8988T (cell line): ENCODE measurements at regions not wholly inside any gene's neighbourhood (a gene's known extent, or its start where the extent isn't known, plus 50 kb on each side); places are given as distances from the start of the nearest gene placed in this dataset.

Experiments used
- DNase-seq: peaks from one replicate; pipeline ENCODE4 v3.0.0; 2011

DNA sequence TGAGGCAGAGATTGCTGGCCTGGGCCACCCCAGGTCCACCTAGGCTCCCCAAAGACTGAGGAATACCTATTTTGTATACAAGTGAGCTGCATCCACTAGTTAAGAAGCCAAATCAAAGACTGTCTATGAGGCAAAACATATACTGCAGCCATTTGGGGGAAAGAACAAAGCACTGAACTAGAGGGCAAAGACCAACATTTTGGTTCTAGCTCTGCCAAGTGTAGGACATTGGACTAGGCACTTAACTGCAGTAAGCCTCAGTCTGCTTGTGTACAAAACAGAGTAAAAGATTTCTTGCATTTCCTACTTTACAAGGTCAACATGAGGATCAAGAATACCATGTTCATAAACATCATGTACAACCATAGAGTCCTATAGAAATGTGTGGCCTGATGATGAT, 94.8 kb upstream of the CYP1B1 start:
- no peak for DNase-seq

DNA sequence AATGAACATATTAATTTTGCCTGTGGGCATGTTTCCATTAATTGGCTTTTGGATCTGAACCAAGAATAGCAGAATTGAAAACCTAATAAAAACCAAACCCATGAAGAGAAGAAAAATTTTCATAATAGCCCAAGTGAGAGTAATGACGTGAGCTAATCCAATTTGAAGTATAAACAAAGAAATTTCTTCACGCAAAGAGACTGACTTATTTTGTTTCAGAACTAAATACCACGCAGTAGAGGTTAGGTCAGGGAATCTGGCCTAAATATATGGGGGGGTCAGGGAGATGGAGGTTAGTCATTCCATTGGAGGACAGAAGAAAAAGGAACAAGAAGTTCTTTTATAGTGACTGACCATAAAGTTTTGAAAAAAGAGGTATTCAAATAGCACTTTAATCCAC, 94.1 kb upstream of the CYP1B1 start:
- DNase-seq: no peak

DNA sequence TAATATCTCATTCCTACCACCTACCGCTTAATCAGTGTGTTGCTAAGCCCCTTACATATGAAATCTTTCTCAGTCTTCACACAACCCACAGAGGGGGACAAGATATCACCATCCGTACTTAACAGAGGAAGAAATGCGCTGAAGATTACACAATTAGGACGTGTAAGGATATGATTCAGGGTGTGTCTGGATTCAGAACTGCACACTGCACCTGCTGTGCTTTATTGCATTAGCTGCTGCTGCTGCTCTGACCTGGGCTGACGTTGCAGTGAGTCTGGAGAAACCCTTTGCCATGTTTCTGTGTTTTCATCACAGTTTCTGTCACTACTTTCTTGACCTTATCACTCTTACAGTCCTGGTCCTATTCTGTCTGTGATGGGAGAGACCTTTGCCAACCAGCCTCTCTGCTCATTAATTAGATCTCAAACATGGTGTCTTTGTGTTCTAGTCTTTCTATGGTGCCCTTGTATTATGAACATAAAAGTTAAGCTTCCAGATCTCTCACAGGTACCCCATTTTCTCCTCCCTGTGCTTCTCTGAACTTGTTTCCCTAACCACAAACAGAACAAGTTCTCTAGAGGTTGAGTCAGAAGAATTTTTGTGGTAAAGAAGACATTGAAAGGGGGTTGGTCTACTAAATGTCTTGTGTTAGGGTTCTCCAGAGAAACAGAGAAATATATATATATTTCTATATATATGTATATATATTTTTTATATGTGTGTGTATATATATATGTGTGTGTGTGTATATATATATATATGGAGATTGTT, 92.9 kb upstream of the CYP1B1 start:
- no peak for DNase-seq

- no peak for DNase-seq
These were observed 92.0 kb upstream of the CYP1B1 start for GRCh38 chr2:38167968-38168350.

GRCh38 chr2:38165698-38166097, 89.7 kb upstream of the CYP1B1 start:
- DNase-seq: no peak

DNA sequence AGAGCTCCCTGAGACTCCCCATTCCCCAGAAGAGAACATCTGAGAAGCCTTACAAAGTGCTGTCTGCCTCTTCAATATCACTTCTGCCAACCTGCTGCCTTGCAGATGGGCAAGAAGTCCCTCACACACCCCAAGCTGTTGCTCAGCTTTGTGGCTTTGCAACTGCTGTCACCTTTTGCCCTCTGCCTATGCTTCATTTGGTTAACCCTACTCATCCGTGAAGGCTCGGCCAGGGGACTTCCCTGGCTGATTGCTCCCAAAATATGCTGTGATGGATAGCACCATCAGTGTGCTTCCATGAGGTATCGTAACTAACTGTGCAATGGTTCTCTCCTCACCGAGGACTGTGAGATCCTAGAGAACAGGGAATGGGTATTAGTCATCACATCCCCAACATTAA, 88.9 kb upstream of the CYP1B1 start:
- DNase-seq: no peak

- no peak for DNase-seq
These were observed 87.6 kb upstream of the CYP1B1 start for GRCh38 chr2:38163579-38163978.

DNA sequence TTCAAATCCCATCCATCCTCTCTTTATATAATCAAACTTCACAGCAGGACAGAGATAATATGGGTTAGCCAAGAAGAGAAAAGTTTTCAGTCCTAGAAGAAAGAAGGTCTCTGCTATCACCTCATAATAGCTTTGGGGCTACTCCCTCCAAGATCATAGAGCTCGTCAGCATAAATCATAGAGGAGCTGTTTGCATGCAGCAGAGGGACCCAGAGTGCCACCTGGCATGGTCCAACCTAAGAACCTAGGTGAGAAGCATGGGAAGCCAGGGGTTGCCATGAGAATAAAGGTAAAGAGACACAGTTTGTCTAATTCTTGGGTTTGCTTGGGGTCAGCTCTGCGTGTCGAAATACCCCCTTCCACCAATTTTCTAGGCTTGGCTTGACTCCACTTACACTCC, 87.1 kb upstream of the CYP1B1 start:
- DNase-seq: no peak

GRCh38 chr2:38160516-38160915, 84.6 kb upstream of the CYP1B1 start:
- DNase-seq: no peak

DNA sequence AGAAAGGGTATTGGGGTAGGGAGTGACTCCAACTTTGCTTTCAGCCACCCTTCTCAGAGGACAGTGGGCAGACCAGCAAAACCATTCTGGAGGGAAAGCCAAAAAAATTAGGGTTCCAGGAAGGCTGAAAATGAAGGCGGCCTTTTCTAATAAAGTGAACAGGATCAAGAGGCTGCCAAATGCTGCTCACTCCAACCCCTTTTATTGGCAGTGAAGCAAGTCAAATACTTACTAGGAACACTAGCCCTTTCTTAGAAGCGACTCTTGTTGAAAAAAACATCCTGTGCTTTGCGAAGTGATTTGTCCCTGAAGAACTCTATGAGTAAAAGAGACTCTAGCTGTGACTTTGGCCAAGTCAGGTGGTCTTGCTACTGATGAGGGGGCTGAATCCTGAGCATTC, 83.6 kb upstream of the CYP1B1 start:
- DNase-seq: no peak

DNA sequence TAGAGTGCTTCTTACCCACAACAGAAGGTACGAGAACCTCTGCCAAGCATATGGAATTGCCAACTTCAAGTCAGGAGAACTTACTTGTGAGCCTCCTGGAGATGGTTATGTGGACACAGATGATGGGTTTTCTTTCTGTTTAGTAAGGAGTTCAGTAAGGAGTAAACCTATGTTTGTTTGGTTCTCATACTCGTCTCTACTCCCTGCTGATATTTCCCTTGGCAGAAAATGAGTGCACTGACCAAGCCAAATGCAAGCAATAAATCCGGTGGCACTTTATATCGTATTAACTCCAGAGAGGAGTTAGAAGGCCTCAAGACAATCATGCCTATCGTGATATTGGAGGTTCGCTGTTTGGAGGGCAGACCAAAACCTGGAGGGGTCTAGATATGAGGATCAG, 83.2 kb upstream of the CYP1B1 start:
- DNase-seq: no peak

DNA sequence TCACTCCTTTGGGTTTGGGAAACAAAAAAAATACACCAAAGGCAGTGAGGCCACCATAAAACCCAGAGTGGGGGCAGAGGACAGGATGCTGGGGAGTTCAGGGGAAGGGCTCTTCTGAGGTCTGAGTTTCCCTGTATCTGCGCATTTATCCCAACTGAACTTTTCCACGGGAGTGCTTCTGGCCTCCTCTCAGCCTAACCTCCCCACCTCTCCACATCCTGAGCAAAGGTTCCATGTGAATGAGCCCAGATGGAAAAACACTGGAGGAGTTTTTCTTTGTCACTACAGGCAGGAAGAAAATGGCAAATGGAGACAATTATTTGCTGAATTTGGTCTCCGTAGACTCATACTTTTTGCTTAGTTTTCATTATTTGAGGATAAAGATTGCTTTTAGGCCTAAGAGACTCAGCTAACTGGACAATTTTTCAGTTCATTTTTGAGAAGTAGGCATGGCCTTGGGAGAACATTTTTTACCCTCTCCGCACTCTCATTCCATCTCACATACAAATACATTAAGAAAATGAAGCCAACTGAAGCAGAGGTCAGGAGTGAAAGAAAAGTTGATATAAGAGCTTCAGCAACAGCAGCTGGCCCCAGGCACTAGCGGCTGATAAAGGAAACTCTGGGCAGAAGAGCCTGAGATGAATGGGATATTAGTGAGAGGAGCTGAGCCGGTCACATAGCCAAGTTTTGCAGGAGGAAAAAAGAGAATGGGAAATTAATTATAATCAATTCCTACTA, 82.6 kb upstream of the CYP1B1 start:
- no peak for DNase-seq

- DNase-seq: no peak
These were observed 80.5 kb upstream of the CYP1B1 start for GRCh38 chr2:38156436-38156835.

- no peak for DNase-seq
These were observed 79.1 kb upstream of the CYP1B1 start for GRCh38 chr2:38155015-38155414.

DNA sequence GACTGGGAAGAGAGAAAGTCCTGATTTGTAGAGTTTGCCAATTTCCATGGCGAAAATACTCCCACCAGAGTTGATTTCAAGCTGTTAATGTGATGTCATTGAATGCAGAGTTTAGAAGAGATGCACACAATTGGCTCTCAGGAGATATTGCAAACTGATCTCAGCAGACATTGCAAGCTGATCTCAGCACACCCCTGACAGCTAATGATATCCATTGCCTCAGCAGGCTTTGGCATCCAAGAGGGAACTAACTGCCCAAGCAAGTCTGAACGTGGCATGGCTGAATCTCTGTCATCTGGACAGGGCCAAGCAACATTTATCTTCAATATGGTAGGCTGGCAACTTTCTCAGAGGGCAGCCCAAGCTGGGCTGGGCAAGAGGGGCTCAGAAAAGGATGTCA, 78.4 kb upstream of the CYP1B1 start:
- DNase-seq: no peak

DNA sequence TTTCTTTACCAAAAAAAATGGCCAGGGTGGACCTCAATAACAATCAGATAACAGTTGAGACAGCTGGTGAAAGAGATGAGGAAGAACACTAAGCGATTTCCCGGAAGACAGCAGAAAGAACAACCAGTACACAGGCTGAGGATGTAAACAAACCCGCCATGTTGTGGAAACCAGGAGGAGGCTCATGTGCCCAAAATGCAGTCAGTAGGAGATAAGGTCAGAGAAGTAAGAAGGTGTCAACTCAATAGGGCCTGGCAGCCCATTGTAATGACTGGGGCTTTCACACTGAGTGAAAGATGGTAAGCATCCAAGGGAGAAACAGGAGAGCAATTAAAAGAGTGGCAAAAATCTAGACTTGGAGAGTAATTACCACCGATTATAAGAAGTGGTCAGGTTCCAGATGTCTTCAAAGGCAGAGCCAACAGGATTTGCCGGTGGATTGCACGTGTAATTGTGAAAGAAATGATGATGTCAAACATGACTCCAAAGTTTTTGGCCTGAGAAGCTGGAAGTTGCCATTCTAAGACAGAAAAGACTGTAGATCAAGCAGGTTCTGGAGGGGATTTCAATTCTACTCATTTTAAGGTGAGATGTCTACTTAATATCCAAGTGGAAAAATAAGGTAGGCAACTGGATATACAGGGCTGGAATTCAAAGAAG, 77.7 kb upstream of the CYP1B1 start:
- DNase-seq: no peak

DNA sequence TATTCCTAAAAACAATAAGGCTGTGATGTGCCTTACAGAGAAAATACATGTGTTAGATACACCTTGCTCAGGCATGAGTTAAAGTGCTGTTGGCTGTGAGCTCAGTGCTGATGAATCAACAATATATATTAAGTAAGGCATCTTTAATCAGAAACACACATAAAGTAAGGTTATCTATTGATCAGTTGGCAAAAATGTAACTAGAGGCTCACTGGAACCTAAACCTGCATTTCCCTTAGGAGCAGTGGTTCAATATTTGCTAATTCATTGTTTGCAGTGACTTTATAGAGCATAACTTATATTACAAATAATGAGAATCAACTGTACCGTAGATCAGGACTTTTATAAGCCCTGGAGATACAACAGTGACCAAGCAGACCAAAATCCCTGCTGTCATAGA, 77.0 kb upstream of the CYP1B1 start:
- no peak for DNase-seq

DNA sequence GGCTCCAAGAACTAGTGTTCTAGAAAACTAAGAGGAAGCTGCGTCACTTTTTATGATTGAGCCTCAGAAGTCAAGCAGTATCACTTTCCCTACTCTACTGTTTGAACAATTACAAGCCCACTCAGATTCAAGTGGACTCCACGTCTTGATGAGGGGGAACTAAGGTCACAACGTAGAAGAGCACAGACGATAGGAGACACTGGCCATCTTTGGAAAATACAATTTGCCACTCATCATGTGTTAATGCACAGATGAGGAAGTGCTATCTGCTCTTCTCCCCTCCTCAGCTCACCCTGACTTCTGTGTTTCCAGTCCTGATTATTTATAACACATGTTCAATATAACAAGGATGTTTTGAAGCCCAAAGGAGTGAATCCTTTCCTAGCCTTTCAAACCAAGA, 76.1 kb upstream of the CYP1B1 start:
- DNase-seq: no peak

- DNase-seq: no peak
These were observed 73.6 kb upstream of the CYP1B1 start for GRCh38 chr2:38149531-38149930.

- DNase-seq: no peak
These were observed 72.5 kb upstream of the CYP1B1 start for GRCh38 chr2:38148501-38148900.

- no peak for DNase-seq
These were observed 71.6 kb upstream of the CYP1B1 start for GRCh38 chr2:38147333-38148121.

GRCh38 chr2:38146907-38147307, 71.0 kb upstream of the CYP1B1 start:
- peak; percentile 21 for DNase-seq

DNA sequence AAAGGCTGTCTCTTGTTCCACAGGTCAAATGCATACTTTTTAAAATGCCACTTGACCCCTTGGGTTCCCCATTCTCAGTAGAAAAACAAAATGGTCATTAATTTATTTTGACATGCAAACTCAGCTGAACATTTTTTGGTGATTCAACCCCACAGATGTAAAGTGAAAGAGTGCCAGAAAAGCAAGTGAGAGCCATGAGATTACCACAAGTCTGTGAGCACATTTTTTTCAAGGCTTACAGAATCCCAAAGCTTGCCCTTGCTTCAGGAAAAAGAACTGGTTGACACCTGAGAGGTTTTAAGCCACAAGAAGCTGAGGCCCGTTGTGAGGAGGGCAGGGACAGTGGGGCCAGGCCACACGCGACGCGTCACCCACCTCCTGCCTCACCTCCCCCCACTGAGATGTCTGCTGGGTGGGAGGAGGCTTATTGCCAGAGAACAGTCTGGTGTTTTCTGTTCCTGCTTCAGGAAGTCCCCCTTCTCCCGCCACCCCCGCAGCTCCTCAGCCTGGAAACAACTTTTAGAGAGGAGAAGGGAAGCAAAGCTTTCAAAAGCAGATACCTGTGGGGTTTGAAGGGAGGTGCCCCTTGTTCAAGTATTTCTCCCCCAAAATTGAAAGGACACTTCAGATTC, 70.4 kb upstream of the CYP1B1 start:
- no peak for DNase-seq
